Coronary artery (tissue), 2 donors: ENCODE measurements at regions not wholly inside any gene's neighbourhood (a gene's known extent, or its start where the extent isn't known, plus 50 kb on each side); places are given as distances from the start of the nearest gene placed in this dataset.

Experiments used
- DNase-seq: peaks from one replicate; pipeline ENCODE4 v3.0.0-alpha.2; 2017; ENCODE audit warnings: low spot score
- H3K27ac ChIP-seq, 2 donors: fragments of 200-600 bp; sonication (generic); one replicate each; pipeline ENCODE4 v1.5.1; 2016 to 2019
- H3K4me3 ChIP-seq: fragments of 200-600 bp; sonication (generic); 2 replicates; pipeline ENCODE4 v1.5.1; 2016; ENCODE audit warnings: mild to moderate bottlenecking, moderate library complexity
- CTCF ChIP-seq: fragments of 200-600 bp; sonication (generic); IDR thresholded peaks from one replicate; pipeline ENCODE4 v1.5.1; 2019; ENCODE audit warnings: antibody characterized with exemption

GRCh38 chr10:83943920-83944319 is 195.4 kb upstream of the GHITM start:
- Histone ChIP-seq H3K27ac (no peak overlapping the region), H3K4me3 (no peak overlapping the region)
- DNase-seq, result no peak
- no peak for TF ChIP-seq CTCF

- Histone ChIP-seq H3K27ac (no peak overlapping the region), H3K4me3 (no peak overlapping the region)
- DNase-seq, result no peak
- TF ChIP-seq CTCF, result no peak
Observed at GRCh38 chr10:83945982-83946718, 193.2 kb upstream of the GHITM start.

GRCh38 chr10:83952314-83952713 is 187.0 kb upstream of the GHITM start:
- DNase-seq, result no peak
- H3K27ac ChIP-seq, result no peak overlapping the region
- no peak for TF ChIP-seq CTCF
- no peak overlapping the region for H3K4me3 ChIP-seq

GRCh38 chr10:83953589-83953988 is 185.7 kb upstream of the GHITM start:
- DNase-seq, result no peak
- Histone ChIP-seq H3K27ac (no peak overlapping the region), H3K4me3 (no peak overlapping the region)
- no peak for TF ChIP-seq CTCF

GRCh38 chr10:83954193-83954799 is 185.0 kb upstream of the GHITM start:
- Histone ChIP-seq H3K4me3 (no peak overlapping the region), H3K27ac (no peak overlapping the region)
- DNase-seq, result no peak
- TF ChIP-seq CTCF, result no peak

GRCh38 chr10:83955406-83955805 is 183.9 kb upstream of the GHITM start:
- H3K27ac ChIP-seq, result no peak overlapping the region
- no peak for DNase-seq
- no peak for TF ChIP-seq CTCF
- no peak overlapping the region for H3K4me3 ChIP-seq
